ENCODE measurements at regions not wholly inside any gene's neighbourhood (a gene's known extent, or its start where the extent isn't known, plus 50 kb on each side); places are given as distances from the start of the nearest gene placed in this dataset.

GRCh38 chr17:11176549-11176948 lies 64.5 kb upstream of the SHISA6 start:
- no peak for TF ChIP-seq CTCF (IDR thresholded peaks at IDR 0.05; ENCODE audit: insufficient read depth, low read length)
- TF ChIP-seq POLR2AphosphoS5 (IDR thresholded peaks at IDR 0.05; ENCODE audit: low read depth): no peak
- no peak for TF ChIP-seq REST (IDR thresholded peaks at IDR 0.05; ENCODE audit: insufficient replicate concordance, low read depth)
- TF ChIP-seq GABPA (IDR thresholded peaks at IDR 0.05; ENCODE audit: low read depth): no peak
- TF ChIP-seq SPI1 (IDR thresholded peaks at IDR 0.05; ENCODE audit: borderline replicate concordance, low read depth): no peak

All from HL-60 (cell line).